GM12874 (cell line): ENCODE measurements at regions not wholly inside any gene's neighbourhood (a gene's known extent, or its start where the extent isn't known, plus 50 kb on each side); places are given as distances from the start of the nearest gene placed in this dataset.
A peak's percentile ranks its signal among the peaks of the same experiment; 100 is the strongest.

Source experiments
- TF ChIP-seq, protein P1 (sequence below): IDR thresholded peaks from 2 replicates; pipeline ENCODE4 v1.5.1; 2011; ENCODE audit warnings: low read depth, mild to moderate bottlenecking, control low read depth, low read length, moderate library complexity; ENCODE audit not compliant: insufficient read depth

DNA sequence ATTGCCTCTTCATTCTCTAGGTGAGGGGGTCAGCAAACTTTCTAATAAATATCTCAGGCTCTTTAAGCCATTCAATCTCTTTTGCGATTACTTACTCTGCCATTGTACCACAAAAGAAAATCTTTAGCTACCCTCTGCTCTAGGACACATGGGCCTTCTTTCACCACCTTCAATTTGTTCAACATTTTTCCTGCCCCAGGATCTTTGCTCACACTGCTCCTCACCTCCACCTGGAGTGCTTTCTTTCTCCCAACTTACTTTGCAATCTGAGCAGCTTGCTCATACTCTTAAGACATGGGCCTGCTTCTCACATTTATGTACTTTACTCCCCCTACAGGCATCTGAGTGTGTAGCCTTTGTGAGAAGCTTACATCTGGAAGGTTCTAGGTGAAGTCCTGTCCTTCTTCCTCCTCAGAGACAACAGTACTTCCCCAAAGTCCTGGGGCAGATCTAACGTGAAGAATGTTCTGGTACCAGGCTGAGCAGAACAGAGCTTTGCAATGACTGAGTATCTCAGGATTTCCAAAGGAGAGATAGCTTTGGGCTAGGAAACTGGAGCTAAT is 55.0 kb upstream of the PRDM5 start:
- TF ChIP-seq, protein P1, sequence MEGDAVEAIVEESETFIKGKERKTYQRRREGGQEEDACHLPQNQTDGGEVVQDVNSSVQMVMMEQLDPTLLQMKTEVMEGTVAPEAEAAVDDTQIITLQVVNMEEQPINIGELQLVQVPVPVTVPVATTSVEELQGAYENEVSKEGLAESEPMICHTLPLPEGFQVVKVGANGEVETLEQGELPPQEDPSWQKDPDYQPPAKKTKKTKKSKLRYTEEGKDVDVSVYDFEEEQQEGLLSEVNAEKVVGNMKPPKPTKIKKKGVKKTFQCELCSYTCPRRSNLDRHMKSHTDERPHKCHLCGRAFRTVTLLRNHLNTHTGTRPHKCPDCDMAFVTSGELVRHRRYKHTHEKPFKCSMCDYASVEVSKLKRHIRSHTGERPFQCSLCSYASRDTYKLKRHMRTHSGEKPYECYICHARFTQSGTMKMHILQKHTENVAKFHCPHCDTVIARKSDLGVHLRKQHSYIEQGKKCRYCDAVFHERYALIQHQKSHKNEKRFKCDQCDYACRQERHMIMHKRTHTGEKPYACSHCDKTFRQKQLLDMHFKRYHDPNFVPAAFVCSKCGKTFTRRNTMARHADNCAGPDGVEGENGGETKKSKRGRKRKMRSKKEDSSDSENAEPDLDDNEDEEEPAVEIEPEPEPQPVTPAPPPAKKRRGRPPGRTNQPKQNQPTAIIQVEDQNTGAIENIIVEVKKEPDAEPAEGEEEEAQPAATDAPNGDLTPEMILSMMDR, result peak; percentile 43; the same call in 1 of the 2 replicates

DNA sequence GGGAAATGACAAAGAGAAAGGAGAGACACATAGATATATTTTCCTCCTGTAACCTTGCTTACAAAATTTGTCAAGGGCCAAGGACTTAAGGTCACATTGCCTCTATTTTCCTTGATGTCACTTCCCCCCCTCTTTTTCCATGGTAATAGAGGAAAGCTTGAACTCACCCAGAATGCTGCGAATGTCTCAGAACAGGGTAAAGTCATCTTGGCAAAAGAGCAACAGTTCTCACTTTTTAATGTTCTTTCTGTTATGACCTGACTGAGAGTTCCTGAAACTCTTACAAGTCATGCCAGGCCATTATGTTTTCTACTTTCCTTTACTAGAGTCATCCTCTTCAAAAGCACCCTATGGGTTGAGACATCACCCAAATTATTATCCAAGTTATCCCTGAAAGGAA is 50.7 kb upstream of the PRDM5 start:
- TF ChIP-seq, protein P1, result no peak
